ENCODE measurements at regions not wholly inside any gene's neighbourhood (a gene's known extent, or its start where the extent isn't known, plus 50 kb on each side); places are given as distances from the start of the nearest gene placed in this dataset.

DNA sequence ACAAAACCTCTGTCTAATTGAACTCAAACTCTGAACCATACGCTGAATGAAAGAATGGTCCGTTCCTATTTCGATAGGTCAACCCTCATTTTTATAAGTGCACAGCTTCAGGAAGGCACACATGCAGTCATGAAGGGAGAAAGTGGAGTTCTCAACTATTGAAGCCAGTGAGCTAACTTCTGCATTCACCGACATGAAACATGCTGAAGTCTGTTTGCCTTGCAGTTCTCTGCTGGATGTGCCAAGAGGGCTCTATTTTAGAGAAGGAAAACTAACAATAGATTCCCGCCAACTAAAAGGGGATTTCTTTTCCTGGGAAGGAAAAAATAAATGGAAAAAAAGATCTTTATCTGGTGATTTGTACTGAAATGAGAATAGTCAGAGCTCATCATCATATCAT lies 191.0 kb upstream of the PLEKHG7 start:
- ATAC-seq, result no peak
- TF ChIP-seq OSR1 (CRISPR knock-in tag; IDR thresholded peaks at IDR 0.05), result no peak
- TF ChIP-seq ZNF8 (CRISPR knock-in tag; IDR thresholded peaks at IDR 0.05), result no peak
- TF ChIP-seq ISL1 (CRISPR knock-in tag; IDR thresholded peaks at IDR 0.05), result no peak
- TF ChIP-seq PATZ1 (CRISPR knock-in tag; IDR thresholded peaks at IDR 0.05; ENCODE audit: borderline replicate concordance), result no peak

DNA sequence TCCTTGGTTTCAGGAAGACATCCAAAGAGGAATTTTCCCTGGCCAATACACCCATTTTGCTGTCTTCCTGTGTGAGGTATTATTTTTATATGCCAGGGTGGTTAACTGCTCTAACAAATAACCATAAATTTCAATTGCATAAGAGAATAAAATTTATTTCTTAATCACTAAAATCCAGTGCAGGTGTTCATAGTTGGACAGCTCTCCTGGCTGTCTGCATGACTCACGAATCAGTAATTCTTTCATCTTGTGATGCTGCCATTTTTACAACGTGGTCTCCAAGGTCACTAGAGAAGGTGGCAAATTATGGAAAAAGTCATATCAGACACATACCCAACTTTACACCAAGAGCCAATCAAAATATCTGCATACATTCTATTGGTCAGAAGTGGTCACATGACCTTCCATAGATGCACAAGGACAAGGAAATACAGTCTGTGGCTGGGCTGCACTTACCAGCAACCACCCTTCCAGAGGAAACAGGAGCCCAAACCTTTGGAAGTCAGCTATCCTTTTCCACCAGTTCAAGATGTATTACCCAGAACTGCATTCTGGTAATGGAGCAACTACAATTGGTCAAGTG lies 193.5 kb upstream of the PLEKHG7 start:
- no peak for TF ChIP-seq OSR1 (CRISPR knock-in tag; IDR thresholded peaks at IDR 0.05)
- no peak for TF ChIP-seq BACH2 (CRISPR knock-in tag; IDR thresholded peaks at IDR 0.05; ENCODE audit: borderline replicate concordance)
- no peak for TF ChIP-seq TSHZ2 (CRISPR knock-in tag; IDR thresholded peaks at IDR 0.05)
- TF ChIP-seq ZC3H10 (CRISPR knock-in tag; IDR thresholded peaks at IDR 0.05), result no peak
- no peak for TF ChIP-seq PATZ1 (CRISPR knock-in tag; IDR thresholded peaks at IDR 0.05; ENCODE audit: borderline replicate concordance)
- no peak for TF ChIP-seq CSDC2 (CRISPR knock-in tag; IDR thresholded peaks at IDR 0.05)
- no peak for TF ChIP-seq ZNF70 (CRISPR knock-in tag; IDR thresholded peaks at IDR 0.05)
- TF ChIP-seq SNAI2 (CRISPR knock-in tag; IDR thresholded peaks at IDR 0.05), result no peak
- TF ChIP-seq, protein P1, sequence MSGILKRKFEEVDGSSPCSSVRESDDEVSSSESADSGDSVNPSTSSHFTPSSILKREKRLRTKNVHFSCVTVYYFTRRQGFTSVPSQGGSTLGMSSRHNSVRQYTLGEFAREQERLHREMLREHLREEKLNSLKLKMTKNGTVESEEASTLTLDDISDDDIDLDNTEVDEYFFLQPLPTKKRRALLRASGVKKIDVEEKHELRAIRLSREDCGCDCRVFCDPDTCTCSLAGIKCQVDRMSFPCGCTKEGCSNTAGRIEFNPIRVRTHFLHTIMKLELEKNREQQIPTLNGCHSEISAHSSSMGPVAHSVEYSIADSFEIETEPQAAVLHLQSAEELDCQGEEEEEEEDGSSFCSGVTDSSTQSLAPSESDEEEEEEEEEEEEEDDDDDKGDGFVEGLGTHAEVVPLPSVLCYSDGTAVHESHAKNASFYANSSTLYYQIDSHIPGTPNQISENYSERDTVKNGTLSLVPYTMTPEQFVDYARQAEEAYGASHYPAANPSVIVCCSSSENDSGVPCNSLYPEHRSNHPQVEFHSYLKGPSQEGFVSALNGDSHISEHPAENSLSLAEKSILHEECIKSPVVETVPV (CRISPR knock-in tag; IDR thresholded peaks at IDR 0.05), result no peak
- no peak for ATAC-seq

GRCh38 chr12:92506891-92507290 lies 195.9 kb upstream of the PLEKHG7 start:
- no peak for ATAC-seq
- TF ChIP-seq TOX (CRISPR knock-in tag; IDR thresholded peaks at IDR 0.05; ENCODE audit: borderline replicate concordance), result no peak
- TF ChIP-seq, protein P1 (CRISPR knock-in tag; IDR thresholded peaks at IDR 0.05), result no peak
- no peak for TF ChIP-seq PATZ1 (CRISPR knock-in tag; IDR thresholded peaks at IDR 0.05; ENCODE audit: borderline replicate concordance)
- TF ChIP-seq ZC3H10 (CRISPR knock-in tag; IDR thresholded peaks at IDR 0.05), result no peak
- no peak for TF ChIP-seq ISL1 (CRISPR knock-in tag; IDR thresholded peaks at IDR 0.05)
- TF ChIP-seq TCF4 (CRISPR knock-in tag; IDR thresholded peaks at IDR 0.05; ENCODE audit: borderline replicate concordance), result no peak
- TF ChIP-seq CSDC2 (CRISPR knock-in tag; IDR thresholded peaks at IDR 0.05), result no peak
- TF ChIP-seq ZNF565 (CRISPR knock-in tag; conservative IDR thresholded peaks at IDR 0.05; ENCODE audit: low read depth), result no peak
- no peak for TF ChIP-seq POU6F1 (CRISPR knock-in tag; IDR thresholded peaks at IDR 0.05; ENCODE audit: borderline replicate concordance, low read depth)
- TF ChIP-seq BACH2 (CRISPR knock-in tag; IDR thresholded peaks at IDR 0.05; ENCODE audit: borderline replicate concordance), result no peak

All from SK-N-SH treated with all-trans-retinoic acid at 6 μM for 48 hours (cell line).